Activated CD4-positive, alpha-beta memory T cell treated with anti-CD3 and anti-CD28 coated beads, Interleukin-2, amount 10 ng/mL, durations not matched to agents 7 days and 5 days (primary cell): ENCODE measurements at regions not wholly inside any gene's neighbourhood (a gene's known extent, or its start where the extent isn't known, plus 50 kb on each side); places are given as distances from the start of the nearest gene placed in this dataset.

Experiments used
- CTCF ChIA-PET: fragments of 350-600 bp; sonication (Branson Sonifier 250); formaldehyde crosslinking; loops from one replicate; lab custom pipeline; 2021; ENCODE audit warnings: antibody characterized with exemption, inconsistent platforms; lab: Charles Lee
- POLR2A ChIA-PET: fragments of 350-600 bp; sonication (Branson Sonifier 250); formaldehyde crosslinking; loops from one replicate; lab custom pipeline; 2021; ENCODE audit warnings: antibody characterized with exemption; lab: Charles Lee
- DNase-seq: peaks from one replicate; pipeline ENCODE4 v3.0.0-alpha.2; 2020
- H3K27ac Mint-ChIP-seq: one replicate; pipeline ENCODE4 v1.8.0; 2021; ENCODE audit warnings: mild to moderate bottlenecking, mixed read lengths
- H3K27me3 Mint-ChIP-seq: one replicate; pipeline ENCODE4 v1.8.0; 2021; ENCODE audit warnings: mixed read lengths
- H3K36me3 Mint-ChIP-seq: one replicate; pipeline ENCODE4 v1.8.0; 2021; ENCODE audit warnings: low read depth, mixed read lengths
- H3K4me1 Mint-ChIP-seq: one replicate; pipeline ENCODE4 v1.8.0; 2021; ENCODE audit warnings: mixed read lengths
- H3K4me3 Mint-ChIP-seq: one replicate; pipeline ENCODE4 v1.8.0; 2021; ENCODE audit warnings: mild to moderate bottlenecking, mixed read lengths
- H3K9me3 Mint-ChIP-seq: one replicate; pipeline ENCODE4 v1.8.0; 2021; ENCODE audit warnings: mixed read lengths

- Mint-ChIP-seq H3K36me3 (no peaks in the 10 kb centered on the region), H3K27me3 (peaks cover 8% of the 10 kb centered on the region), H3K9me3 (no peaks in the 10 kb centered on the region), H3K4me3 (no peak overlapping the region), H3K4me1 (no peaks in the 10 kb centered on the region), H3K27ac (no peak overlapping the region)
- ChIA-PET CTCF (no interaction called here), POLR2A (no interaction called here)
- DNase-seq = no peak
Measured at GRCh38 chr10:132130286-132131265, 56.2 kb upstream of the DPYSL4 start.

GRCh38 chr10:132131581-132132420 lies 54.9 kb upstream of the DPYSL4 start:
- Mint-ChIP-seq H3K4me3 (no peak overlapping the region), H3K9me3 (no peaks in the 10 kb centered on the region), H3K4me1 (no peaks in the 10 kb centered on the region), H3K27ac (no peak overlapping the region), H3K36me3 (no peaks in the 10 kb centered on the region), H3K27me3 (peaks cover 8% of the 10 kb centered on the region)
- CTCF ChIA-PET = no interaction called here
- POLR2A ChIA-PET = no interaction called here
- no peak for DNase-seq

DNA sequence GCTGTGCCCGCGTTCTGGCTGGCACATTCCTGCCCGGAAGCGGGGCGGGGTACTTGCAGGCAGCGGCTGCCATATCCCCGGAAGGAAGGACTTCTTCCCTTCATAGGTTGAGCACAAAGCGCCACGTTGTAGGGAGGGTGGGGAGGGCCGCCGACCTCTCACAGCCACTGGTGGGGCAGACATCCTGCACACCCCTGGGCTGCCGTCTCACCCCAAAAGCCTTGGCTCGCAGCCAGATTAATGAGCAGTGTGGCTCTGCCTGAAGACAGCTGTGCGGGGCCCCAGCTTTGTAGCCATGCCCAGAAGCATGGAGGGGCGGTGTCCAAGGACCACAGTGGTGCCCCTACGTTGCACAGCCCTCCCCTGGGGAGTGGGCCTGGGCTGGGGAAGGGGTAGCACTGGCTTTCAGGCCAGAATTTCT lies 54.3 kb upstream of the DPYSL4 start:
- DNase-seq = no peak
- H3K9me3 Mint-ChIP-seq = no peaks in the 10 kb centered on the region
- no peak overlapping the region for H3K4me3 Mint-ChIP-seq
- CTCF ChIA-PET = interaction anchor here (1.9 kb wide), 1 partner anchor 10 kb away, joined by 5 read pairs; no protein-coding TSS in a partner anchor
- no peaks in the 10 kb centered on the region for H3K4me1 Mint-ChIP-seq
- POLR2A ChIA-PET = no interaction called here
- H3K36me3 Mint-ChIP-seq = no peaks in the 10 kb centered on the region
- H3K27ac Mint-ChIP-seq = no peak overlapping the region
- peaks cover 8% of the 10 kb centered on the region for H3K27me3 Mint-ChIP-seq

GRCh38 chr10:132133005-132133404 lies 53.7 kb upstream of the DPYSL4 start:
- ChIA-PET POLR2A (no interaction called here), CTCF (interaction anchor here (1.9 kb wide), 1 partner anchor 9 kb away, joined by 5 read pairs; no protein-coding TSS in a partner anchor)
- Mint-ChIP-seq H3K36me3 (no peaks in the 10 kb centered on the region), H3K4me3 (no peak overlapping the region), H3K27ac (no peak overlapping the region), H3K27me3 (peaks cover 6% of the 10 kb centered on the region), H3K9me3 (no peaks in the 10 kb centered on the region), H3K4me1 (no peaks in the 10 kb centered on the region)
- no peak for DNase-seq

DNA sequence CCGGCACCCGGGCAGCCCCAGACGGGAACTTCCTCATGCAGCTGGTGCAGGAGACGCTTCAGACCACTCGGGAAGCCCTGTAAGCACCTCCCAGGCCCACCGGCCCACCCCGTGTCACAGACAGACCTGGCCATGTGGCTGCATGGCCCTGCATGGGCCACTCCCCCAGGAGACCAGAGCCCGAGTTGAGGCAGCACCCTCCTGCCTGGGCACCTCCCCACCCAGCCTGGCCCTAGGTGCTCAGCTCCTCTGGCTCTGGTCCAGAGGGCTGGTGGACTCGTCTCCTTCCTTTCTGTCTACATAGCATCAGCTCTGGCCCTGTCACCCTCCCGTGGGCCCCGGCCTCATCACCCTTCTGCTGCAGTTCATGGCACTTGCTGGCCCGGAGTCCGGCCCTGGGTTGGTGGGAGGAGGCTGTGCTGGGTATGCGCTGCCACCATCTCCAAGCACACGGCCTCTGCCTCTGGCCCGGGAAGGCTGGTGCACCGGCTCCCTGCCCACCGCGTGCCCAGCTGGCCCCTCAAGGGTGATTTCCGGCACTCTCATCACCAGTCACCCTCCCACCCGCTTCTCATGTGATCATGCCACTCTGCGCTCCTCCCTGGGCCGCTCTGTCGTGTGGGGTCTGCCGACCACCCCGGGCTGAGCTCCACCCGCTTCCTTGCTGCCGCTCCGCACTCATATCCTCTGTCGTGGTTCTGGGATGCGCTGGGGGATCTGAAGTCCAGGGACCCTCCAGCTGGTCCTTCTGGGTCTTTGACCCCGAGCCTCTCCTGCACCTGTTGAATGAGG lies 53.1 kb upstream of the DPYSL4 start:
- Mint-ChIP-seq H3K9me3 (no peaks in the 10 kb centered on the region), H3K27me3 (peaks cover 6% of the 10 kb centered on the region), H3K36me3 (no peaks in the 10 kb centered on the region), H3K27ac (no peak overlapping the region), H3K4me1 (no peaks in the 10 kb centered on the region), H3K4me3 (no peak overlapping the region)
- ChIA-PET CTCF (interaction anchor here (1.9 kb wide), 1 partner anchor 9 kb away, joined by 5 read pairs; no protein-coding TSS in a partner anchor), POLR2A (no interaction called here)
- DNase-seq = no peak

- Mint-ChIP-seq H3K27me3 (peaks cover 3% of the 10 kb centered on the region), H3K4me3 (no peak overlapping the region), H3K9me3 (no peaks in the 10 kb centered on the region), H3K27ac (no peak overlapping the region), H3K4me1 (no peaks in the 10 kb centered on the region), H3K36me3 (no peaks in the 10 kb centered on the region)
- ChIA-PET POLR2A (no interaction called here), CTCF (interaction anchor here (1.9 kb wide), 1 partner anchor 8 kb away, joined by 5 read pairs; no protein-coding TSS in a partner anchor)
- no peak for DNase-seq
Measured at GRCh38 chr10:132134241-132135052, 52.3 kb upstream of the DPYSL4 start.

- Mint-ChIP-seq H3K27ac (no peak overlapping the region), H3K4me3 (no peak overlapping the region), H3K9me3 (no peaks in the 10 kb centered on the region), H3K36me3 (no peaks in the 10 kb centered on the region), H3K4me1 (no peaks in the 10 kb centered on the region), H3K27me3 (peaks cover 1% of the 10 kb centered on the region)
- CTCF ChIA-PET = no interaction called here
- no peak for DNase-seq
- POLR2A ChIA-PET = no interaction called here
Measured at GRCh38 chr10:132135053-132135872, 51.5 kb upstream of the DPYSL4 start.

DNA sequence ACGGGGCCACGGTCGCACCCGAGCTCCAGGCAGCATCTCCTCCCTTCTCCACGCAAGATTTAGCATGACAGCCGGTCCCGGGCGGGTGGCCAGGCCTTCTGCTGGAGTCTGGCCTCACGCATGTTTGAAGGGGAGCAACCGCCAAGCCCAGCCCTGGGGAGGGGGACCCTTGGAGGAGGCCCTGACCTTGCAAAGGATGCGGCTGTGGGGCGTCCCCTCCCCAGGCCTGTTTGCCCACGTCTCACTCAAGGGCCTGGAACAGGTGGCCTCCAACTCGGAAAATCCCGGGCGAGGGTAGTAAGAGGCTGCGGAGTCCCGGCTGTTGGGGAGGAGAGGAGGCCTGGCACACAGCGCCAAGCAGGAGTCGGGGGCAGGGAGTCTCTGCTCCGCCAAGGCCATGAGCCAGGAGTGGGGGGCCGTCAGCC lies 50.6 kb upstream of the DPYSL4 start:
- no peaks in the 10 kb centered on the region for H3K36me3 Mint-ChIP-seq
- POLR2A ChIA-PET = no interaction called here
- no peaks in the 10 kb centered on the region for H3K4me1 Mint-ChIP-seq
- no peak overlapping the region for H3K4me3 Mint-ChIP-seq
- no peak for DNase-seq
- H3K27me3 Mint-ChIP-seq = peaks cover 1% of the 10 kb centered on the region
- H3K27ac Mint-ChIP-seq = no peak overlapping the region
- CTCF ChIA-PET = no interaction called here
- no peaks in the 10 kb centered on the region for H3K9me3 Mint-ChIP-seq

DNA sequence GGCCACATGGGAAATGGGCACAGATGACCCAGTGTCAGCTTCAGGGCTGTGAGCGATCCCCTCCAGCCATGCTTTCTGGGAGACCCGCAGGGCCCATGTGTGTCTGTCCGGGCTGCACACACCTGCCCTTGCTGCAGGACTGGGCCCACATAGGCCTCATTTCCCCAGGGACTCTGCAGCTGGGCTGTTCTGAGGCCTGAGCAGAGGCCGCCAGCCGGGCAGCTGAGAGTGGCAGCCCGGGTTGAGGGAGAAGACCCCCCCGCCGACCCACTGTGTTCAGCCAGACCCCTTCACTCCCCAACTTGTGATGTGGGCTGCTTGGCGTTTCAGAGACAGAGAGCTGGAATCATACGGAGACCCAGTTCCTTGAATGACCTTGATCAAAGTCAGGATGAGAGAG lies 50.1 kb upstream of the DPYSL4 start:
- ChIA-PET POLR2A (no interaction called here), CTCF (no interaction called here)
- H3K4me3 Mint-ChIP-seq = no peak overlapping the region
- no peak for DNase-seq
- H3K9me3 Mint-ChIP-seq = no peaks in the 10 kb centered on the region
- no peaks in the 10 kb centered on the region for H3K4me1 Mint-ChIP-seq
- no peak overlapping the region for H3K27ac Mint-ChIP-seq
- no peaks in the 10 kb centered on the region for H3K36me3 Mint-ChIP-seq
- H3K27me3 Mint-ChIP-seq = peaks cover 1% of the 10 kb centered on the region
